ENCODE measurements at regions not wholly inside any gene's neighbourhood (a gene's known extent, or its start where the extent isn't known, plus 50 kb on each side); places are given as distances from the start of the nearest gene placed in this dataset.

GRCh38 chr2:150792780-150793300 lies 305.4 kb upstream of the RND3 start:
- in situ Hi-C loops (cut with HindIII; ENCODE audit: low pct_unique_long_range_greater_than_20kb, low sequenced_read_pairs), result no loop called here
- no peak for DNase-seq (ENCODE audit: low read depth, low spot score)

DNA sequence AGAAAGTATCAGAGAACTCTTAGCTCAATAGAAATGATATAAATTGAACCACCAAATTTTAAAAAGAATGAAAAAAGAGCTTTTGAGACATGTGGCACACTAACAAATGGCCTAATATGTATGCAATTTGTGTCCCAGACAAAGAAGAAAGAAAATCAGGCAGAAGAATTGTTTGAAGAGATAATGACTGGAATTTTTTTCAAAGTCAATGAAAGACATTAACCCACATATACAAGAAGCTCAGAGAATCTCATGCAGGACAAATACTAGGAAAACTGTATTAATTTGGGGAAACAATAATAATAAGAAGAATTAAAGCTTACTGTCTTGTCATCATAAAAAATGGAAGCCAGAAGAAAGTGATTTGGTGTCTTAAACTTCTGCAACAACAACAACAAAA lies 304.1 kb upstream of the RND3 start:
- in situ Hi-C loops (cut with HindIII; ENCODE audit: low pct_unique_long_range_greater_than_20kb, low sequenced_read_pairs), result no loop called here
- no peak for DNase-seq (ENCODE audit: low read depth, low spot score)

DNA sequence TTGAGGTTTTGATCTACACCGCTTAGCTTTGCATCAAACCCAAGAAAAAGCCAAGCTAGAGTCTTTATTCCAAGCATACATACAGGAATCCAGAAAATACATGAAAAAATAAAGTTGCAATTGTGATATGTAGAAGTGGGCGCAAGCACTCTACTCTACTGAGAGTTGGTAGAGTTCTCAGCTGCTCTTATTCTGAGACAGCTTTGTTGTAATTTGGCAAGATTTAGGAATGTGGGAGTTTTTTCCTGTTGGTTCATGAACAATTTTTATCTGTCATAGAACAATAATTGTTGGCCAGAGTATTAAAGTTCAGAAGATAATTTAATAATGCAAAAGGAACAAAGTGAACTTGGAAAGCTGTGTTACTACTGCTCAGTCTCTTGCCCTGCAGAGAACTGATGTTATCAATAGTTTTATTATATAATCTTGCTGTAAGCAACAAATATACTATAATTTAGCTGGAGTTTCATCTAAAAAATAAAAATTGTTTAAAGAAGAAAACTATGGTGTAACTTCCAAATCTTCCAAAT lies 302.0 kb upstream of the RND3 start:
- in situ Hi-C loops (cut with HindIII; ENCODE audit: low pct_unique_long_range_greater_than_20kb, low sequenced_read_pairs), result no loop called here
- no peak for DNase-seq (ENCODE audit: low read depth, low spot score)

DNA sequence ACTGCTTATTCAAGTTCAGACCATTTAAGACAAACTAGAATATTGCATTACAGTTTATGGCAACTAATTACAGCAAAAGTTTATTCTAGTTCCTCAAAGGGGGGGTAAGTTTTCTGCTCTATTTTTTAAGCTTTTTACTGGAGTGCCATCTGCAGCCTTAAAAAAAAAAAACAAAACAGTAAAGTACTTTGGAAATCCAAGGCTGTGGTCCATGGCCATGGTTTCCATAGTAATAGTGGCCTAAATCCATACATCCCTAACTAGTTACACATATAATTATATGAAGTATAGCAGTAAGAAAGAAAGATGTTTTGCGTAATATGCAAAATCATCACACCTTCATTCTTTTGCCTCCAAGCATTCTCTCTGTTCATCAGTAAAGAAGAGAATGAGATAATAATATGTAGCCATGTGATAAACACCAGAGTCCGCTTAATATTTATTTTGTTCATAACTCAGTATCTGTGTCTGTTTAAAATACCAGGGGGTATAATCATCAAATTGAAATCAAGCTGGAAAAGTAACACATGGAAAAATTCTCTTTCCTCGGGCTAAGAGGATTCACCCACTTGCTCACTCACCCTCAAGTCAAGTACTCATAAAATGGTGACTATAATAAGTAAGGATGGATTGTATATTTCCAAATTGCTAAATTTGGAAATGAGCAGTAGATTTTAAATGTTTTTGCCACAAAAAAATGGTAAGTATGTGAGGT lies 301.1 kb upstream of the RND3 start:
- in situ Hi-C loops (cut with HindIII; ENCODE audit: low pct_unique_long_range_greater_than_20kb, low sequenced_read_pairs), result no loop called here
- no peak for DNase-seq (ENCODE audit: low read depth, low spot score)

DNA sequence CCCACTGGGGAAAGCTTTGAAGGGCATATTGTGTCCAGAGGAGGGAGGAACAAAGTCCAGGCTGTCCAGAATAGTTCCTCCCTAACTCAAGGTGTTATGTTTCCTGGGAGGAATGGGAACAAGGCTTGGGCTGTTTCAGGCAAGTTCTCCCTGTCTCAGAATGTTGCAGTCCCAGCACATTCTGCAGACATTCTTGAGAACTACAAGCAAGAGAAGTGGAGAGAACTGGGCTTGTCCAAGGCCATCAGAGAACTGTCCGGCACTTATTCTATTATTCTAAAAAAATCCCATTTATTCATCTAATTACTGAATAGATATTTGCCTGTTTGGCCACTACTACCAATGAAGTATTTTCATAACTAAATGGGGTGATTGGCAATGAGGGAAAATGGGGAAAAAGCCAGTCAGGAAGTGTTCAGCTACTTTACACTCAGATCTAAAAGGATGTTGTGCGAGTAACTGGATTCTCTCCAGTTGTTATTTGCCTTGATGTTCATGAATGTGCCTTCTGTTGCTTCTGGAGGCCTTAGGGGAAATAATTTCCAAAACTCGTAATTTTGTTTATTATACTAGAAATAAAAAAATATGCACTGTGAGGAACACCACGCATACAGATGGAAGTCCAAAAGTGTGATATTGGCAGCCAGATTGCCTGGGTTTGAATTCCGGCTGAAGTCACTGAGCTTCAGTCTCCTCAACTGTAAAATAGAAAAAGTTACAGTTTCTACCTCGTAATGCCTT lies 300.1 kb upstream of the RND3 start:
- in situ Hi-C loops (cut with HindIII; ENCODE audit: low pct_unique_long_range_greater_than_20kb, low sequenced_read_pairs), result no loop called here
- no peak for DNase-seq (ENCODE audit: low read depth, low spot score)

GRCh38 chr2:150784389-150784788 lies 296.9 kb upstream of the RND3 start:
- in situ Hi-C loops (cut with HindIII; ENCODE audit: low pct_unique_long_range_greater_than_20kb, low sequenced_read_pairs), result no loop called here

GRCh38 chr2:150783896-150784295 lies 296.4 kb upstream of the RND3 start:
- DNase-seq (ENCODE audit: low read depth, low spot score), result no peak
- in situ Hi-C loops (cut with HindIII; ENCODE audit: low pct_unique_long_range_greater_than_20kb, low sequenced_read_pairs), result no loop called here

More at GRCh38 chr2:150784389-150784788, 296.9 kb upstream of the RND3 start:
- DNase-seq (ENCODE audit: low read depth, low spot score), result no peak

- in situ Hi-C loops (cut with HindIII; ENCODE audit: low pct_unique_long_range_greater_than_20kb, low sequenced_read_pairs), result no loop called here
- DNase-seq (ENCODE audit: low read depth, low spot score), result no peak
These were observed 295.5 kb upstream of the RND3 start for GRCh38 chr2:150783015-150783414.

- DNase-seq (ENCODE audit: low read depth, low spot score), result no peak
- in situ Hi-C loops (cut with HindIII; ENCODE audit: low pct_unique_long_range_greater_than_20kb, low sequenced_read_pairs), result no loop called here
These were observed 295.1 kb upstream of the RND3 start for GRCh38 chr2:150782613-150783012.

DNA sequence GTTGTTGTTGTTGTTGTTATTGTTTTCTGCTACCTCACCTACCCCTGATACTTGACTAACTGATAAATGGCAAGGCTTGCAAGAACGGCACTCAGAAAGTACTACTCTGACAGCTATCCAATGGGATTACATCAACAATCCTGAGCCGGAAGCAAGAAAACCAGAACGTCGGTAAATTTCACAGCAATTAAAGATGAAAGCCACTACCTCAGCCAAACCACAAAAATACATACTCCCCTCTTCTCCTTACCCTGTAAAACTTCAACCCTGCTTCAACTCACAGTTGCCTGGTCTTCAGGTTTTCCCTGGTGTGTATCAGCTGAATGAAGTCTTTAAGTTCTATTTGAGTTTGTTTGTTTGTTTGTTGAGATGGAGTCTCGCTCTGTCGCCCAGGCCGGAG lies 293.7 kb upstream of the RND3 start:
- no peak for DNase-seq (ENCODE audit: low read depth, low spot score)
- in situ Hi-C loops (cut with HindIII; ENCODE audit: low pct_unique_long_range_greater_than_20kb, low sequenced_read_pairs), result no loop called here

- in situ Hi-C loops (cut with HindIII; ENCODE audit: low pct_unique_long_range_greater_than_20kb, low sequenced_read_pairs), result no loop called here
- no peak for DNase-seq (ENCODE audit: low read depth, low spot score)
These were observed 291.4 kb upstream of the RND3 start for GRCh38 chr2:150778828-150779227.

DNA sequence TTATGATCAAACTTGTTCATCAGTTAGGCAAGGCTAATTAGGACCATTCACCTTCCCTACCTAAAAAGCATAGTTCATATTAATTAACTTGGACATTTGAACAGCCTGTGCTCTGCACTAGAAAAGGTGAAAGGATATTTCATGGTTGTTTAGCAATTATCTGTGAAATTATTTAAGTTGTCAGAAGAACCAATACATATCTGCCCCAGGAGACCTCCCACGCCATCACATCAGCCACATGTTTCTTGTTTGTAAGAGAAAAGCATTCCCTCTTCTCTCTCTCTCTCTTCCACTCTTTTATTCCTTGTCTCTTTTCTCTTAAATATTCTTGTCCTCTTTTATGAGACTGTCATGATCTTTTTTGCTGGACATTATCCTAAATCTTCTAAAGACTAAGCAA lies 282.0 kb upstream of the RND3 start:
- in situ Hi-C loops (cut with HindIII; ENCODE audit: low pct_unique_long_range_greater_than_20kb, low sequenced_read_pairs), result no loop called here
- DNase-seq (ENCODE audit: low read depth, low spot score), result no peak

GRCh38 chr2:150767991-150768746 lies 280.7 kb upstream of the RND3 start:
- in situ Hi-C loops (cut with HindIII; ENCODE audit: low pct_unique_long_range_greater_than_20kb, low sequenced_read_pairs), result no loop called here
- no peak for DNase-seq (ENCODE audit: low read depth, low spot score)

GRCh38 chr2:150762571-150762970 lies 275.1 kb upstream of the RND3 start:
- no peak for DNase-seq (ENCODE audit: low read depth, low spot score)
- in situ Hi-C loops (cut with HindIII; ENCODE audit: low pct_unique_long_range_greater_than_20kb, low sequenced_read_pairs), result no loop called here

DNA sequence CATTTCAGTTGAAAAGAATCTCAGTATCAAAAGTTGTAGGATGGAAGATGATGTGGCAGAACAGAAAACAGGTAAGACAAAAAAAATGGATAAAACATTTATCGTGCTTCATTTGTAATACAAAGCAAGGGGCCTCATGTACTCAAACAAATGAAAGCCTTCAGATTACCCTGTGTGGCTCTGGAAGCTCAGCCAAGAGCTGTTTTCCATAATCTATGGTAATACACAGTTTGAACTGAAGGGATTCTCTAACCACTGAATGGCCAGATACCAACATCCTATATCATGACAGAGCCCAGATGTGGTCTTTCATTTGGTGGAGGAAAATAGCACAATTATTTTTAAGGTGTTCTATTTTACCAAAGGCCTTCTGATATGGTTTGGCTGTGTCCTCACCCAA lies 272.1 kb upstream of the RND3 start:
- no peak for DNase-seq (ENCODE audit: low read depth, low spot score)
- in situ Hi-C loops (cut with HindIII; ENCODE audit: low pct_unique_long_range_greater_than_20kb, low sequenced_read_pairs), result no loop called here

DNA sequence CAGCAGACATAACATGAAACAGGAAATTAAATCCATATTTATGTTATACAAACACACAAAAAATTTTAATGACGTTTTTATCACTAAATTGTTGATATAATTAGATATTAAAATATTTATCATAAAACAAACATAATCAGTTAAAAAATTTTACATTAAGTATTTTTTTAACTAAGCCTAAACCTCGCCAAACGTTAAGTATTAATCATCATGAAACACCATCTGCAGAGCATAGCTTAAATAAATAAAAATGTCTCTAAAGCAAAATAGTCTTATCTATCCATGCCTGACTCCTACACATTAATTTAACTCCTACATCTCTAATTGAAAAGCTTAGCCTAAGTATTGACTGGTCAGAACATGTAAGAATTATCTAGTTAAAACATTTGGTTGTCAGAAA lies 271.6 kb upstream of the RND3 start:
- no peak for DNase-seq (ENCODE audit: low read depth, low spot score)
- in situ Hi-C loops (cut with HindIII; ENCODE audit: low pct_unique_long_range_greater_than_20kb, low sequenced_read_pairs), result no loop called here

DNA sequence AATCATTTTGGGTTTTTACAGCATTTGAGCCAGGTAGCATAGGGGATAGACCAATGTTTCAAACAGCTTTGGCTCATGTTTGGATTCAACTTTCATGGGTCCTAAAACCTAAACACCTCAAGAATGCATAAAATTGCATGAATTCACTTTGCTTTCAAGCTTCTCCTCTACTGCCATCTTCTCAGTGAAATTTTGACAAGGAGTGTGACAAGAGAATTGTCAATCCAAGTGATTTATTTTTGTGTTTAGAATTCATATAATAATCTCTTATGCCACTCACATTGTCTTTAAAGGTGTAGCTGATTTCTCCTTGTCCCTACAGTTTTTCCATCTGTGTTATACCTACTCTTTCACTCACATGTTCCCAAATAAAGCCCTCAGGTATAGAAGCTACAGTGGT lies 264.8 kb upstream of the RND3 start:
- in situ Hi-C loops (cut with HindIII; ENCODE audit: low pct_unique_long_range_greater_than_20kb, low sequenced_read_pairs), result no loop called here
- DNase-seq (ENCODE audit: low read depth, low spot score), result no peak

DNA sequence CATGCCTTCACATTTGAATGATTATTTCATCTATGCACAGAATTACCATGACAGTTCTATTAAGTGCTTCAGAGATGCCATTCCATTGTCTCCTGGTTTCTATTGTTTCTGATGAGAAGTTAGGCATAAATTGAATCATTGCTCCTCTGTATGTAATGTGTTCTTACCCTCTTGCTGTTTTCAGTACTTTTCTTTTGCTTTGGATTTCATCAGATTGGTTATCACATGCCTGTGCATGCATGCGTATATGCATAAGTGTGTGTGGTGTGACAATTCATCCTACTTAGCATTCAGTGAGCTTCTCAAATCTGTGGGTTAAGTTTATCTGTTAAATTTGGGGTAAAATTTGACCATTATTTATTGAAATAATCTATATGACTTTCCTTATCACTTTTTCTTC lies 263.3 kb upstream of the RND3 start:
- DNase-seq (ENCODE audit: low read depth, low spot score), result no peak
- in situ Hi-C loops (cut with HindIII; ENCODE audit: low pct_unique_long_range_greater_than_20kb, low sequenced_read_pairs), result no loop called here
